Daoy (cell line): ENCODE measurements at regions not wholly inside any gene's neighbourhood (a gene's known extent, or its start where the extent isn't known, plus 50 kb on each side); places are given as distances from the start of the nearest gene placed in this dataset.

Experiments
- DNase-seq: peaks from one replicate; pipeline ENCODE4 v3.0.0-alpha.2; 2015; ENCODE audit warnings: low read depth

DNA sequence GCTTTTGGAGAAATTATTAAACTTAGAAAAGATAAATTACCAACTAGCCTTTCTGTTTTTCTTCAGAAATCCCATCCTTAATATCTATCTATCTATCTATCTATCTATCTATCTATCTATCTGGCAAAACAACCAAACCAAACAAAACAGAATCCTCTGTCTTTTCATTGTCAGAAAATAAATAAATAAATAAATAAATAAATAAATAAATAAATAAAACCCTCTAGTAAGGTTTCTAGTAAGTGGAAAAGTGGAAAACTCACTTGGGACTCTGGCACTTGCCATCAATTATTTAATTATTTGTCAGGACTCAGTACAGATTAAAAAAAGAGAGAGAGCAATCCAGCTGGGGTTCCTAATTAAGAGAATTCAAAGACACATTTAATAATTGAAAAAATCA lies 556.2 kb upstream of the CHORDC1 start:
- no peak for DNase-seq

DNA sequence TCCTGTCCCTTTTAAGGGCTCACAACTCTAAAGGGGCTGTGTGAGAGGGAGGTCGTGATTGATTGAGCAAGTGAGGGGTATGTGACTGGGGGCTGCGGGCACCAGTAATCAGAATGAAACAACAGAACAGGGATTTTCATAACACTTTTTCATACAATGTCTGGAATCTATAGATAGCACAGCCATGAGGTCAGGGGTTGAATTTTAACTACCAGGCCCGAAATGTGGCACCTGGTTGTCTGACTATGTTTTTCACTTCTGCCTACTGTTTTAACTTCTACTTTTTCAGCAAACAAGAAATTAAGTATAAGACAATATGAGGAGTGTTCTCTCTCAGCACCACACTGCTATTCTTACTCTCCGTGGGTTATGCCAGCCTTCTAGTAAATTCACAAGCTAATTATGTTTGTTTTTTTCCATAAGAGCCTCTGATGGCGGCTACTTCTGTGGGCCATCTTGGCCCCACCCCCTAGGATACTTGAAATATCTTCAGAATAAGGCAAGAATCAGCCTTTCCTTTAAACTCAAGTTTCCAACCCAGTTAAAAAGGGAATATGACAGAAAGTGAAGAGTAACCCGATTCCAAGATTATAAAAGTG lies 552.8 kb upstream of the CHORDC1 start:
- DNase-seq: no peak

DNA sequence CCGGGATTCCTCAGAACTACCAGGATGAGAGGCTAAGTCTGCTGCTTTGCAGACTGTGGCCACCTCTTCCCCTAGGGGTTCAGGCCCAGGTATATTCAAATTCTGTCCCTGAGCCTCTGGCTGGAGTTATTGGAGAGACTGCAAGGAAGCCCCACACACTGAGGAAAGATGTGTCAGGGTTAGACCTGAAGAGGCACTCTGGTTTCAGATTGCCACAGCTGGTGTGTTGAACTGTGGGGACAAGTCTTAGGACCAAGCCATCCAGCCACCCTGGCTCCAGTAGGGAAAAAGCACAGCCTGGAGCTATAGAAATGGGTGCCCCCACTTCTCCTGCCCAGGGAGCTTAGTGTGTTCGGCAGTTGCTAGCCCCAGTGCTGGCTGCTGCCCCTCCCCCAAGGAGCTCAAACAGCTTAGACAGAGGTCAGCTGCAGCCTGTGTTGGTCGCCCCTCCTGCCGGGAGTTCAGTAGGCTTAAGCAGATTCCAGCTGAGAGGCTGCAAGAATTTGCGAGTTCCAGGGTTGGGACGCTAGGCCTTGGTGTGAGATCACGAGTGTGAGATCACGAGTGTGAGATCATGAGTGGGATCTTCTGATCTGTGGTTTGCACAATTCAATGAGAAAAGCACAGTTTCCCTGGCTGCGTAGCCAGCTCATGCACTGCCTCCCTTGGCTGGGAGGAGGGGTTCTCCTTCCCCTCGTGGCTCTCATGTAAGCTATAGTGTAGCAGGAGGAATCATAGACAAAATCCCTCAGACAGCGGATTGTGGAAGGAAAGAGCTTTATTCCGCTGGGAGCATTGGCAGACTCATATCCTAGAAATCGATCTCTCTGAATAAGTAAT lies 552.1 kb upstream of the CHORDC1 start:
- DNase-seq: no peak

DNA sequence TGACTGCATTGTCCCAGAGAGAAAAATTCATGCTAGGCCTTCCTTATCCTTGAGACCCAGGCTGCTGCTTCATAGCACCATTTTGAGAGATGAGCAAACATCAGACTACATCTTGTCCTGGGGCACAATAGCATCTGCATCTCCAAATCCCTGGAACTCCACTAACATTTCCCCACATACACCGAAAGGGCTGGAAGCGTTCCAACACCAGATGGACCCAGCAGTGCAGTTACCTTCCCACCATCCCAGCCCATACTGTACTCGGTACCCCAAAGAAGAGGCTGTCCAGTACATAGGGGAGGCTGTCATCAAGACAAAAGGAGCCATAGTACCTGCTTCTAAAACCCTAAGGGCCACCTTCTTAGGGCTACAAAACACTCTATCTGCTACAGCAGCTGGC lies 547.2 kb upstream of the CHORDC1 start:
- no peak for DNase-seq

DNA sequence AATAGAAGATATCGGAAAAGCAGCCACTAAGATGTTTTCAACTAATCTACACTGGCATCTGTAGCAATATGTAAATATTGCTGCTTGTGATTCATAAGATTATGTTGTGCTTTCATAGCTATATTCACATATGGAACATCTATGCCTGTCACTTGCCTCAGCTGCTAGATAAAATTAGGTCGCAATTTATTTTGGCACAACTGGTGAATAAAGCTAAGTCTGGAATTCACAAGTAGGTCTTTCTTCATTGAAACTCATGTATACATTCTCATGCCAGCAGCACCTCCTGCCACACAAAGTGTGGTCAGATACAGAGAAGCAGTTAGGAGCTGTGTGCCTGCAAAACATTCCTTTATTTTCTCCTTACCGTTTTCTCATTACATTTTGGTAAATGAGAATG lies 543.3 kb upstream of the CHORDC1 start:
- DNase-seq: no peak

DNA sequence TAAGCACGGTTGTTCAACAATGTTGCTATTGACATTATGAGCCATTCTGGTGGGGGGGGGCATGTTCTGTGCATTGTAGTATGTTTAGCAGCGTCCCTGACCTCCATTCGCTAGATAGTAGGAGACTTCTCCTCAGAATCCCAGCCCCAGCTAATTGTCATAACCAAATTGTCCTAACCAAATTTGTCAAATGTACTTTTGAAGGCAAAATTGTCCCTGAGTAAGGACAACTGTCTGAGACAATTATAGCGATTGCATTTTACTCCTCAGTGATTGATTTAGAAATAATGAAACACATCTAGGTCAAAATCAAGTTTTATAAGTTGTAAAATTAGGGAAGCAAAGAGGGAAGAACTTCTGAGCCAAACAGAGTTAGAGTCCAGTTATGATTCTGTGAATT lies 541.8 kb upstream of the CHORDC1 start:
- no peak for DNase-seq

DNA sequence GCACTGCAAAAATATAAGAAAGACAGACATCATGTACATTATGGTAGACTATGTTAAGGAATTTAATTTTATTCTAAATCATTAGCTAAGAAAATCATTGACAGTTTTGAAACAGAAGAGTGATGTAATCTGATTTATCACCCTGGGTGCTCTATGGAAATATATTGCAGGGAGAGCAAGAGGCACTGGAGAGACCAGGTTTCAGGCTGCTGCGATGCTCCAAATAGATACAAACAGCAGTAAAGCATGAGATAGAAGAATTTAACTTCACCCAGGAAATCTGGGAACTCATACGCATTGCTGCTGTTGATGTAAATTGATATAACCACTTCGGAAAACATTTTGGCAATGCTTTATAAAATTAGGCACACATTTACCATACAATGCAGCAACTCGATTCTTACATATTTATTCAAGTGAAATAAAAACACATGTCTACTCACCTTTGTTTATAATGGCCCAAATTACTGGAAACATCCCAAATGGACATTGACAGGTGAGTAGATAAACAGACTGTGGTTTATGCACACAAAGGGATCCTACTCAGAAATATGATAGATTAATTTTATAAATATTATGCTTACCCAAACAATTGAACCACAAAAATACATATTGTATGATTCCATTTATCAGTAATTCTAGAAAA lies 535.1 kb upstream of the CHORDC1 start:
- DNase-seq: no peak

DNA sequence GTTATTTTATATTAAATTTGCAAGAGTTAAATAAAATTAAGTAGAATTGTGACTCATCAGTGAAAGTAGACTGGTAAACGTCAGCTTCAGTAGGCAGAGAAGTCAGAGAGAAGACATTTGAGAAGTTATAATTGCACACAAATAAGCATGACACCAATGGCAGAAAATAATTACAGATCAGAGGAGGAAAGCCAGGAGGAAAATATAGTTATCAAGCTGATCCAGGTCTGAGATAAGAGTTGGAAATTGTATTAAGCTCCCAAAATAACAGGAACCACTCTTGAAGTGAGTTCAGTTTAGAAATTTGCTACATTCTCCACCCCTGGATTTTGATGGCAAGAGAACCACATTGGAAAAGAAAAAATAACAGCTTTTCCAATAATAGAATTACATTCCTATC lies 533.8 kb upstream of the CHORDC1 start:
- DNase-seq: no peak

DNA sequence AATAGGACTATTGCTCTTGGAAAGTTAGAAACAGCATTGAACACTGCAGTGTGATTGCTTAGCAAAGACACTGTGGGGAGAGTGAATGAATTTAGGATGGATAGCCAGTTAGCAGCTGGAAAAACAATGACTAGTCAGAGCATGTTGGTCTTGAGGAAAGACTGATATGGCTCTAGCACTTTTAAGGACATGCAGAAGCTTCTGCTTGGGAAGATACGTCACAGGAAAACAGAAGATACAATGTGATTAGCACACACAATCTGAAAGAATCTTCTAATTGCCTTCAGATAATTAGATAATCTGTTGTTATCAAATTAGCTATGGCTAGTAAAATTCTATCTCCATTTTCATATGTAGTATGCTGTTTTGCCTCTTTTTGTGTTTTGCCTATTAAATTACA lies 530.7 kb upstream of the CHORDC1 start:
- DNase-seq: no peak

DNA sequence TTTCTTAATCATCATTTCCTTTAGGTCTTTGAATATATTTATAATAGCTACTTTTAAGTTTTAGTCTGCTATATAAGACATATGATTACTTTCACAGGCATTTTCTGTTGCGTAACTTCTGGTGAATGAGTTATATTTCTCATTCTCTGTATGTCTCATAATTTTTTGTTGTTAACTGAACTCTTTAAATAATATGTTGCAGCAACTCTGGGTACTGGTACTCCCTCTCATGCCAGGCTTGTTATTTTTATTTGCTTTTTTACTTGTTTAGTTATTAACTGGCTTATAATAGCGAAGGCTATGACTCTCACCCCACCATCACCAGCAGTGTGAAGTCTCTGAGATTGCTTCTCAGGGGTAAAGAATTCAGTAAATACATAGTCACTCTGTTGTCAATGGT lies 524.2 kb upstream of the CHORDC1 start:
- DNase-seq: no peak

DNA sequence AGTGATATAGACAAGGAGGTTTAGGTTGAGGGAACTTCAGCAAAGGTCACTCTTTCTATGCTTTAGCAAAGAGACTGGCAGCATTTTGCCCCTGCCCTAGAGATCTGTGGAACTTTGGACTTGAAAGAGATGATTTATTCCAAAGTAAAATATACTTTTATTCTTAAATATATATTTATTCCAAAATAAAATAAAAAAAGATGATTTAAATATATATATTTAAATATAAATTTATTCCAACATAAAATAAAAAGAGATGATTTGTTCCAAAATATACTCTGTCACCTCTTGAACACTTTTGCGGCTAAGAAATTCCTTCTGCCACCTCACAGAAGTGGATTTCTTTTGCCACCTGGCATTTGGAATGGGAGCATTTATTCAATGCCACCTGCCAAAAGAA lies 521.3 kb upstream of the CHORDC1 start:
- DNase-seq: no peak

DNA sequence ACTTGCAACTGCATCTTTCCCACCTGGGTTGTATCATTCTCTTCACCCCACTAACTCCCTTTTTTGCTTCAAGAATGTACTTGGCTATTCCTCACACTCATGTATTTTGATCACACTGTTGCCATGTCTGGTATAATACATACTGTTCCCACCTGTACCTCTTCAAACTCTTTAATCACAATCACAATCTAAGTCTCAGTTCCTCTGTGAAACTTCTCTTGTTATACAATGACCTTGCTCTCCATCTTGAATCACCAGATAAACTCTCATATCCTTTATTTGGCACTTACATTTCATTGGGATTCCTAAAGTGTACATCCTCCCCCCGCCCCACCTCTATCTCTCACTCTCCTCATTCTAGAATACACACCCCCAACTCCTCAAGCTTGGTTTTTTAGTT lies 516.0 kb upstream of the CHORDC1 start:
- no peak for DNase-seq

DNA sequence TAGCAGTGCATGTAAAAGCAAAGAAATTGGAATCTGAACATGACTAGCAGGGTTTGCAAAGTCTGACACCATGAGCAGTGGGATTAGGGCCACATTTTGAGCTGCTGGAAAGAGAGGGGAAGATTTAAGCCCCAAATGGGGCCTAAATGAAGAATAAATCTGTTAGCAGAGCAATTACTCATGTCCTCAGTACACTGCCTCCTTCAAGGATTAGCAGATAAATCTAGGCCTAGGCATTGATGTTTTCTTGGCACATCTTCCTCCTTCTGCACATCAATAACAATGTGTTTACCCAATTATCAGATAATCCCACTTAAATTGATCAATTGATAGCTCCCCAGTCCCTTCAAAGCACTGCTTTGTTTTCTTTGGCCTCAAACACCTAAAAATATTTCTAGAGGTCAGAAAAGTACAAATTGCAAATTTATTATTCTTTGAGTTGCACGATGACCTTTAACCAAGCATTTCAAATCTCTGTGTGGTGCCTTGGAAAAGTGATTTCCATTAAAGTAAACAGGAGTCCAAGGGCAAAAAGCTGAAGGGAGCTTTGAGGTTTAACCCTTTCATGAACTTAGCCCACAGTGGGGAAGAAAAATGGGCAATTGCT lies 514.7 kb upstream of the CHORDC1 start:
- DNase-seq: no peak

DNA sequence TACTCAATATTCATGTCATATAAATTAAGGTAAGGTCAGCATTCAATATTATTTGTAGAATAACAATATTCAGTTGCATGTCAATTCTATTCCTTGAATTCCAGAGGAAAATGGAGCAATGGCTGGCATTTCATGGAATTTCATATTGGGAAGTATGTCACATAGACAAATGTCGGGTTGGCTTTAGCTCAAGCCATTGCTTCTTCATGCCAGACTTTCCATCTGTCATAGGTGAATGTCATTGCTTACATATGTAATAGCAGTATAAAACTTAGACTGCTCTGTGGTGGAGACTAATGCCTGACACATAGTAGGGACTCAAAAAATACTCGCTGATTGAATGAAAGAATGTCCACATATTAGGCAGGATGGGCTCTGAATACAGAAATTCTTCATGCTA lies 509.6 kb upstream of the CHORDC1 start:
- no peak for DNase-seq

DNA sequence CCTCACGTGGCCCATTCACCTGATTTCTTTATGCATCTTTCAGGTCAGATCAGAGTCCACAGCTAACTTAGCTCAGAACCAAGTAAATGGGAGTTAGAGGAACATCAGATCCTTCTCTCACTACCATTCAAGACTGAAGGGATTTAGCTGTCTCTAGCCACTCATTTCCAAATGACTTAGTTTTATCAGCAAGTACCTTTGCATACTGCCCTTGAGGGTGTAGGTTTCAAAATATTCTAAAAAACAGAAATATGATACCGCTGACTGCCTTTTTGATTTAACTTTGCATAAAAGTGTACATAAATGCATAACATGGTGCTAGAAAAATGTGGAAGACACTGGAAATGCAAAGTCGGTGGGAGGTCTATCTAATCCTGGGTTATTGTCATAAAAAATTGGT lies 500.6 kb upstream of the CHORDC1 start:
- DNase-seq: no peak

DNA sequence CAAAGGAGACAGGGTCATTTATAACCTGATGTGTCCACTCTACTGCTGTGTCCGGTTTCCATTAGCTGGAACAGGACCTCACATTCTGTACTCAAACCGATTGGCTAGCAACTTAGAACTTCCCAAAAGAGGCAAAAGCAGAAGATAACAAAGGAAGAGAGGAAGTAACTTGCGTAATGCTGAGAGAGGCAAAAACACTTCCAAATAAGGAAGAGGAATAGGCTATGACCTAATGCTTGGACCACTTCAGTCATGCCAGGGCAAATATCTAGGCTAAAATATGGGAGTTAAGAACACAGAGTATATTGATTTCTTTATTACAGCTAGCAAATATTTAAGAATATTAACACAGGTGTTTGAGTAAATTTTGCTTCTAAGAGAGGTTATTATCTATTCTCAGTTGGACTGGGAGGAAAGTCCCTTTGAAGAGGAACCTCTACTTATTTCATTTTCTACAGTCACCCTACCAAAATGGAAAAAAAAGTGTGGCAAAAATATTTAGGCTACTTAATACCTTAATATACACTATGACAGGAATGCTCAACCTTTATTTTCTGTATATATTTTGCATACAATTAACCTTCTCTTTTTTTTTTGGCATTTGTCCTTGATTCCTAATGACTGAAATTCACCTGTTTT lies 499.8 kb upstream of the CHORDC1 start:
- no peak for DNase-seq

DNA sequence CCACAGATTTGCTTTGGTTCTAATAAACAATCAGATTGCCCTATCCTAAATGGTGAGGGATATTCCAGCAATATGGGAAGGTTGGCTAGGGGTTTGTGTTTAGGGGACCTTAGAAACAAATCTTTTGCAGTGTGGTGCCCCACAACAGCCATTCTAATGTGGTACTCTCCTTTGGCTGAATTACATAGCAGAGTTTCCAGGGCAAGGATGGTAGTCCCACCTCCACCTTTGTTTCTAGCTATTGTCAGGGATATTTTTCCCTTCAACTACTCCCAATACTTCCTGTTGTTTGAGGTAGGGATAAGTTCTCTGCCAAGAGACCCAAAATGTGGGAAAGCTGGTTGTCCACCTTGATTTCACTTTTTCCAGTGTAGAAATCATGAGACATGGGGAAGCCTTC lies 494.7 kb upstream of the CHORDC1 start:
- no peak for DNase-seq

DNA sequence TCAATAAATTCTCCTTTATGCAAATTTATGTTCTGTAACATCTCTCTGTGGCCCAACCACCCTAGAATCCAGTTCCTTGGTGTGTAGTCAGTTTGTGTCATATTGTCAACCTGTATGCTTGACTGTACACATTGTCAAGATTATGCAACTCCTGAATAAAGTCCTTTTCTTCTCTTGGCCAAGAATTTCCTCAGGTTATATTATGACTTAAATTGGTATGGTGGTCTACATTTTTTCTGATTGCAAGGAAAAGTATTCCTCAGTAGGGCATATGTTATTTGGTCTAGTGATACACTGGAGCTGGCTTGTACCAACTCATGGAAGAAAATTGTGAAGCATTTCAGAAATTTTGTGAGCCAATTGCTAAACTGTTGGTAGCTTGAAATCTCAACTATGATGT lies 482.8 kb upstream of the CHORDC1 start:
- DNase-seq: no peak

DNA sequence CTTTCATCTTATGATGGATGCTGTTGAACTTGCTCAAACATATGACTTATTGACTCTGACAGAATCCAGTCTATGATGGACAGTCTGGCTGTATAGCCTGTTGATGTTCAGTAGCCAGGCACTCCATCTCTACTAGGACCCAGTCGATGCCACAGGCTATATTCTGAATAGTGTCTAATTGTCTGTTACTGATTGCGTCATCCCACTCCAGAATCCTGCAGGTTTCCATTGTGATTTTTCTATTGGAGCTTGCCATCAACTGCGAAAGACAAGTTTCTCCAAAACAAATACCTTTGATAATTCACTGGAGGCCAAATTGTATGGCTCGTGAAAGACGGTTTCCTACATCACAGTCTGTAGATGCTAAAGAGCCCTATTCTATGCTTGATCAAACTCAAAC lies 481.7 kb upstream of the CHORDC1 start:
- DNase-seq: no peak

DNA sequence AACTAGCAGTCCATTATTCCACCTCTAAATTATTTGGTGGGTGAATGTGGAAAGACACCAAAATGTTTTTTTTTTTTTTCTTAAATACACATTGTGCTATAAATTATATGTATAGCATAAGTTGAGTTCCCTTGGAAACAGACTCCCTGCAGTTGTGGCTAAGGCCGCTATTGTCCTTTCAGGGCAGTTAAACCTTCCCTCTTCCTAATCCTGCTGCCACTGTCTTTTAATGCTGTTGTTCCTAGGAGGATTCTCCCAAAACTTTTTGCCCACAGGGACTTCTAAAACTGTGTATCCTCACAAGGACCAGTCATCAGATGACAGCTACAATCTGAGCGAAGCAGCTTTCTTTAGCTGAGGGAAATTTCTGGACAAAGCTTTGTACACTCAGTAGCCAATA lies 478.9 kb upstream of the CHORDC1 start:
- no peak for DNase-seq

DNA sequence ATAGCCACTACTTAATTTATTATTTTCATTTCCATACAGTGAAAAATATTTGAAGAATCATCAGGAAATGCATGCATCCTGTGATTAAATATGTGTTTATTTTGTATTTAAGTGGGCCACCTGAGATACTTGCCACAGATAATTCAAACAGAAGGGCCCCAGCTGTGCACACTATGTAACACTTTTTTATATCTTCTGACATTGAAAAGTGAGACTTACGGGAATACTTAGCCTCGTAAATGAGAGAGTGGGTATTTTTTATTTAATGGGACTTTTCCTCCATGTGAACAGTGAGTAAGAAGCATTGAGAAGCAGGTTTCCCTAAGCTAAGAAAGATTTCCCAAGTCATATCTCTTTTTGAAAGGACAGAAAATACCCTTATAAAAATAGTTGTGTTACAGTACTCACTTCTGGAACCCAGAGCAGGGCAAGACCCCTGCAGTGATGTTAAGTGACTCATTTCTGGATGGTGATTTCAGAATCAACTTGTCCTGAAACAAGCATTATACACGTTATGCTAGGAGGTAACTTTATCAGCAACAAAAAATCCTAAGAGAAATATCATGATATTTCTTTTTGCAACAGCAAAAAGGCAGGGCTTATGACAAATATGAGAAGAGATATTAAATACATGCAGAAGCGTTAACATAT lies 478.1 kb upstream of the CHORDC1 start:
- DNase-seq: no peak
